HG02840 (cell line): ENCODE measurements at regions not wholly inside any gene's neighbourhood (a gene's known extent, or its start where the extent isn't known, plus 50 kb on each side); places are given as distances from the start of the nearest gene placed in this dataset.
"Not testable (repeated sequence)": the region's sequence is repeated elsewhere in the genome, so short reads cannot be mapped to it uniquely, and the experiment has no call there.

Source experiments
- ATAC-seq: cut with Tn5 transposase; IDR thresholded peaks from one replicate; pipeline ENCODE4 v1.9.1; 2021; ENCODE audit warnings: mild to moderate bottlenecking, moderate library complexity, moderate number of reproducible peaks; ENCODE audit not compliant: unreplicated experiment, low FRiP score

- no peak for ATAC-seq
Observed at GRCh38 chr13:80499536-80500290, 158.8 kb upstream of the SPRY2 start.

GRCh38 chr13:80498433-80498832, 157.5 kb upstream of the SPRY2 start:
- ATAC-seq = no peak

DNA sequence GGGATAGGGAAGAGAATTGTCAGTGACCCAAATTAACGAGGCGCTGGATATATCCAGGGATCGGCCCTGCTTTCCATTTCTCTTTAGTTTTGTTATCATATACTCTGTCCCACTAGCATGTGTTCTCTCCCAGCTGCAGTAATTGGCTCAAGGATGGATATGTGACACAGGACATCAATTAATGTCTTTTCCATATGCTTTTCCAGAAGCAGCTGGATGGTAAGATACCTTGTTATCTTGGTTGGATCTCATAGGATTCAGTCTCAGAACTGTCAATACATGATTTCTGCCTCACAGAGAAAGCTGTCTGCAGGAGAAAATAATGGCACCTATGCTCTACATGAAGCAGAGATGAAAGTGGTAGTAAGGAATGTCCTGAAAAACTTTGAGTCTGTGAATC, 157.1 kb upstream of the SPRY2 start:
- no peak for ATAC-seq

- no peak for ATAC-seq
Observed at GRCh38 chr13:80497439-80497838, 156.5 kb upstream of the SPRY2 start.

GRCh38 chr13:80496721-80497397, 155.9 kb upstream of the SPRY2 start:
- ATAC-seq = no peak

DNA sequence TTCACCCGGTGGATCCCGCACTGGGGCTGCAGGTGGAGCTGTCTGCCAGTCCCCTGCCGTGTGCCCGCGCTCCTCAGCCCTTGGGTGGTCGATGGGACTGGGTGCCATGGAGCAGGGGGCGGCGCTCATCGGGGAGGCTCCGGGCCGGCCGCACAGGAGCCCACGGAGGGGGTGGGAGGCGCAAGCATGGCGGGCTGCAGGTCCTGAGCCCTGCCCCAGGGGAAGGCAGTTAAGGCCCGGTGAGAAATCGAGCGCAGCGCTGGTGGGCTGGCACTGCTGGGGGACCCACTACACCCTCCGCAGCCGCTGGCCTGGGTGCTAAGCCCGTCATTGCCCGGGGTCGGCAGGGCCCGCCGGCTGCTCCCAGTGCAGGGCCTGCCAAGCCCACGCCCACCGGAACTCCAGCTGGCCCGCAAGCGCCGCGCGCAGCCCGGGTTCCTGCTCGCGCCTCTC, 149.6 kb upstream of the SPRY2 start:
- not testable (repeated sequence) for ATAC-seq

GRCh38 chr13:80486402-80486801, 145.5 kb upstream of the SPRY2 start:
- no peak for ATAC-seq

GRCh38 chr13:80483157-80483556, 142.2 kb upstream of the SPRY2 start:
- no peak for ATAC-seq

DNA sequence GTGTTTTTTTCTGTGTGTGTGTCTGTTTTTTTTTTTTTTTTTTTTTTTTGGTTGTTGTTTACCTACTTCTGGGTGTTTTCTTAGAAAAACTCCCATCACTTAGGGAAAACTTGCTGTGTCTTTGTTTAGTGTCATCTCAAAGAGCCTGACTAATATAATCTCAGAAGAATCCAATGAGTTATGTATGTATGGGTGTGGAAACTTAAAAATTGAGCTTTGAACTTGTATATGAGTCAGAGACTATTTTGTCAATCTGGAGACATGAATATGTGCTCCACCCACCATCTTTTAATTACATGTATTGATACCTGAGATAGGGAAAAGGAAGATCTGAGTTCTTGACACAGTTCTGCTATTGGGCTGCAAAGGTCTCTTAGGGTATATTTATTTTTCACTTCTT, 140.7 kb upstream of the SPRY2 start:
- no peak for ATAC-seq

GRCh38 chr13:80477661-80478443, 136.9 kb upstream of the SPRY2 start:
- no peak for ATAC-seq

DNA sequence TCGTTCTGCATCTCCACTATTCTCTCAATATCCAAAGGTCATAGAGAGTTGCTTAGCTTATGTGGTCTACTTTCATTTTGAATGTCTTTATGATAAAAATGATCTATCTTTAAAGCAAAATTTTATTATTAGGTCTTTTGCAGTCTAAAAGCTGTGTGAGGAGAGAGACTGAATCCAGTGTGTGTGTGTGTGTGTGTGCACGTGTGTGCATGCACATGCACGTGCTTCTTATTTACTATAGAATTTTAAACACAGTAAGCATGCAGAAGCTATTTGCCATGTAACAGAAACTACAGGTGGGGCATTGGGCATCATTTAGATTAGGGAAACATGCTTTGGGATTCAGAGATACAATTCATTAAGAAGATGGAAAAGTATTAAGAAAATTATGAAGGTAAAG, 136.0 kb upstream of the SPRY2 start:
- ATAC-seq = no peak

DNA sequence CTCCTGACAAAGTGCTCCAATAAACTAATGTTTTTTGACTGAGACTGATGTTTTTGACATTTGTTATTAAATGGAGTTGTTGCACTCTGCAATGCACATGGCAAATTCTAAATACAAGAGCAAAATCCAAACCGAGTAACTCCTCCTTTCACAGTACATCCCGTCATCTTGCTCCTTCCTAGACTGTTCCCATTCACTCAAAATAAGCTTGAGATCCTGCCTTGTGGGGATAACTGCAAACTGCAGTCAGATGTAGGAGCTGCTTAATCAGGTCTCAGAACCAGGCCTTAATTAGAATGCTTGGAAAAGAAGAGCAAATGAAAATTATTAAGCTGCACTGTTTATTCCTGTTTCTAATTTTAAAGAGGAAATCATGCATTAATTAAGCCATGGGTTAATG, 134.8 kb upstream of the SPRY2 start:
- no peak for ATAC-seq

GRCh38 chr13:80473695-80474094, 132.8 kb upstream of the SPRY2 start:
- no peak for ATAC-seq

GRCh38 chr13:80469853-80470381, 129.0 kb upstream of the SPRY2 start:
- ATAC-seq = no peak

- ATAC-seq = no peak
Observed at GRCh38 chr13:80469105-80469852, 128.4 kb upstream of the SPRY2 start.

DNA sequence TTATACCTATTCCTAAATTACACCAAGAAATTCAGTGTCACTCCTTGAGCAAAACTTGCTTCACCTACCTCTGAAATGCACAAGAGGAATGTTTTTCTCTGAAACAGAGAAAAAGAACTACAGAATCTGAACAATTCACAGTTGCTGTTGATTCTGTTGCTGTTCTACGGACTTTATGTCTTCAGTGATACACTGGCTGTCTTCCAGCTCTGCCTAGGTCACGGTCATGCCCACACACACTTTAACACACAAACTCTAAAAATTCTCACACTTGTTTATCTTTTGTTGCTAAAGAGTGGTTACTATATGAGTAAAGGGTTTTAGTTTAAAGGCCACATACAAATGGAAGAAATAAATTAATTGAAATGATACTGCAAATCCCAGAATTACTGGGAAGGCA, 124.4 kb upstream of the SPRY2 start:
- ATAC-seq = no peak

DNA sequence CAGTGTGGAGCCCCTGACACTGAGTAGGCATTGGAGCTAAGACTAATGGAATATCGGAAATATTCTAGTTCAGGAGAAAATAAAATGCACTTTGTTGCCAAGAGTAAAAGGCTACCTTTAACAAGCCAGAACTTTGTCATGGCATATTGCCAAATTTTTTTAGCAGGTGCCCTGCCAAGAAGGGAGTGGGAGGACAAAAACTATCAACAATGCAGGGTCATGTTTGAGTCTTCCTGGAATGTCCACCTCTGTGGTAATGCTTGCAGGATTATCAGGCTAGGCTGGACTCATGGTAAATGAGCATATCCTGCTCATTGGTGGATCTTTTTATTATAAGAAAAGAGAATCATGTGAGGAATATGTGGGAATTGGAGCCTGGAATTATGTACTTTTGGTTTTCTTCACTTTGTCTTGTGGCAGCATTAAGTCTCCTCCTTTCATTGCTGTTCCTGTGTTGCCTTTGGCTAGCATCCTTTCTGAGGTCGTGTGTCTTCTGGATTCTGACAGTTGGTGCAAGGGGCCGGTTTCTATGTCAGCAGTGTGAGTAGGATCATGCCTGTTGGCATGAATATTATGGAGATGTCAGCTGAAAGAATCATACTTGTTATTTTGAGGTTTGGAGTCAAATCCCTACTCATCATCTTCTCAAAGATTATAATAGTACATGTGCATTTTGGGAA, 122.9 kb upstream of the SPRY2 start:
- no peak for ATAC-seq

- ATAC-seq = no peak
Observed at GRCh38 chr13:80462567-80462966, 121.6 kb upstream of the SPRY2 start.

DNA sequence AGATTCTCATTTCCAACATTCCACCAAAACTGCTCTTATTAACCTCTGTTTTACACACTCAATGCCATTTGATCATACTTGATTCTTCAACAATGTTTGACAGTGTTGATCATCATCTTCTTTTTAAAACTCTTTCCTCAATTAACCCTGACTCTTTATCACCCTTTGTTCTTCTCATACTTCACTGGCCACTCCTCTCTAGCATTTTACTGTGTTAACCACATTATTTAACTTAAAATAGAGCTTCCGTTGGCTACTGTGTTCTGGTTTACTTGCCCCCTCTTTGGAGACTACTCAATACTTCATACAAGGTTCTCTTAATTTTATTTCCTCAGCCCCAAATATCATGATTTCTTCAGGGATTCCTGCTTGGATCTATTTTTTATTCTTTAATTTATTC, 121.1 kb upstream of the SPRY2 start:
- ATAC-seq = no peak

GRCh38 chr13:80458543-80458942, 117.6 kb upstream of the SPRY2 start:
- ATAC-seq = no peak
